SK-N-SH (cell line): ENCODE measurements at regions not wholly inside any gene's neighbourhood (a gene's known extent, or its start where the extent isn't known, plus 50 kb on each side); places are given as distances from the start of the nearest gene placed in this dataset.
"Not testable (repeated sequence)": the region's sequence is repeated elsewhere in the genome, so short reads cannot be mapped to it uniquely, and the experiment has no call there.

ENCODE experiments used
- CTCF ChIA-PET: fragments of 300-600, 350-600 bp; formaldehyde crosslinking; extraction: SDS; loops from one replicate; lab custom pipeline; 2021; lab: Yijun Ruan, JAX
- POLR2A ChIA-PET: fragments of 350-600 bp; sonication (Branson Sonifier 250); formaldehyde crosslinking; extraction: SDS; loops from one replicate; lab custom pipeline; 2020; ENCODE audit warnings: antibody characterized with exemption, inconsistent platforms; lab: Yijun Ruan, JAX
- DNase-seq: peaks from one replicate; pipeline ENCODE4 v3.0.0; 2012
- H2AFZ ChIP-seq: fragments of 200-600 bp; sonication (generic); 2 replicates; pipeline ENCODE4 v1.8.1; 2016; ENCODE audit warnings: antibody characterized with exemption, mild to moderate bottlenecking, low read depth
- H3F3A ChIP-seq: fragments of 200-600 bp; sonication (generic); replicated peaks from 2 replicates; pipeline ENCODE3; 2016; ENCODE audit warnings: antibody characterized with exemption, mild to moderate bottlenecking; ENCODE audit not compliant: insufficient read depth
- H3K27ac ChIP-seq, 2 experiments: fragments of 200-500 bp in 1 of 2; fragments of 200-600 bp in 1 of 2; sonication (Bioruptor generic) in 1 of 2; sonication (generic), shearing (Covaris generic) in 1 of 2; 2 replicates each; pipeline versions ENCODE4 v1.5.1 to v1.6.1; 2014 to 2016; ENCODE audit warnings: low read depth in 2 of 2, inconsistent platforms in 1 of 2, low read length in 1 of 2, mild to moderate bottlenecking in 1 of 2, mixed read lengths in 1 of 2
- H3K27me3 ChIP-seq: fragments of 200-600 bp; sonication (generic), shearing (Covaris generic); 2 replicates; pipeline ENCODE4 v1.6.1; 2016; ENCODE audit warnings: mixed run types; ENCODE audit not compliant: insufficient read depth
- H3K36me3 ChIP-seq, 2 experiments: fragments of 200-500 bp in 1 of 2; fragments of 200-600 bp in 1 of 2; sonication (Bioruptor generic) in 1 of 2; sonication (generic) in 1 of 2; replicated peaks in 1 of 2; 2 replicates each; pipeline versions ENCODE3 to v1.5.1; 2014 to 2016; ENCODE audit warnings: low read length in 1 of 2, mild to moderate bottlenecking in 1 of 2; ENCODE audit not compliant: insufficient read depth in 2 of 2, control insufficient read depth in 1 of 2
- H3K4me1 ChIP-seq, 2 experiments: fragments of 200-500 bp in 1 of 2; fragments of 200-600 bp in 1 of 2; sonication (Bioruptor generic) in 1 of 2; sonication (generic), shearing (Covaris generic) in 1 of 2; 2 replicates each; pipeline versions ENCODE4 v1.5.1 to v1.6.1; 2014 to 2016; ENCODE audit warnings: low read depth in 1 of 2, low read length in 1 of 2, mixed run types in 1 of 2; ENCODE audit not compliant: insufficient read depth in 2 of 2, control insufficient read depth in 1 of 2
- H3K4me2 ChIP-seq: fragments of 200-600 bp; sonication (generic), shearing (Covaris generic); 2 replicates; pipeline ENCODE4 v1.6.1; 2017; ENCODE audit warnings: mixed run types
- H3K4me3 ChIP-seq, 2 experiments: fragments of 200-500 bp in 1 of 2; fragments of 200-600 bp in 1 of 2; sonication (Bioruptor generic) in 1 of 2; sonication (generic), shearing (Covaris generic) in 1 of 2; 2 replicates each; pipeline versions ENCODE4 v1.5.1 to v1.8.1; 2014 to 2016; ENCODE audit warnings: low read depth in 2 of 2, inconsistent platforms in 1 of 2, low read length in 1 of 2, mild to moderate bottlenecking in 1 of 2, mixed read lengths in 1 of 2, moderate library complexity in 1 of 2
- H3K79me2 ChIP-seq: fragments of 200-600 bp; sonication (generic); 2 replicates; pipeline ENCODE4 v1.8.1; 2017; ENCODE audit warnings: mild to moderate bottlenecking; ENCODE audit not compliant: insufficient read depth
- H3K9ac ChIP-seq: fragments of 200-600 bp; sonication (generic); 2 replicates; pipeline ENCODE4 v1.6.1; 2017; ENCODE audit warnings: mixed run types
- H3K9me2 ChIP-seq: fragments of 200-600 bp; sonication (generic); 2 replicates; pipeline ENCODE4 v1.6.1; 2017; ENCODE audit warnings: mixed run types
- H3K9me3 ChIP-seq: fragments of 200-600 bp; sonication (generic); 2 replicates; pipeline ENCODE4 v1.6.1; 2017; ENCODE audit warnings: mixed run types, mild to moderate bottlenecking, moderate library complexity
- H4K20me1 ChIP-seq: fragments of 200-600 bp; sonication (generic); 2 replicates; pipeline ENCODE4 v1.6.1; 2017; ENCODE audit warnings: mild to moderate bottlenecking, mixed run types; ENCODE audit not compliant: insufficient read depth
- ELF1 ChIP-seq: IDR thresholded peaks from 2 replicates; pipeline ENCODE4 v1.4.0; 2012
- EZH2phosphoT487 ChIP-seq: fragments of 200-600 bp; sonication (generic); IDR thresholded peaks from 2 replicates; pipeline ENCODE4 v1.6.1; 2017; ENCODE audit warnings: low read depth, mixed run types, mild to moderate bottlenecking, antibody characterized with exemption, moderate library complexity, borderline replicate concordance
- FOSL2 ChIP-seq: IDR thresholded peaks from 2 replicates; pipeline ENCODE4 v1.4.0; 2012; ENCODE audit warnings: low read depth, mild to moderate bottlenecking, moderate library complexity, borderline replicate concordance
- FOXJ3 ChIP-seq: sonication (generic); formaldehyde crosslinking; IDR thresholded peaks from 2 replicates; pipeline ENCODE4 v1.5.1; 2020; ENCODE audit warnings: mild to moderate bottlenecking, missing genetic modification reagents
- FOXM1 ChIP-seq: IDR thresholded peaks from 2 replicates; pipeline ENCODE4 v1.4.0; 2012; ENCODE audit warnings: low read depth, mild to moderate bottlenecking
- GABPA ChIP-seq: IDR thresholded peaks from 2 replicates; pipeline ENCODE4 v1.4.0; 2012; ENCODE audit warnings: low read depth, mild to moderate bottlenecking
- MEF2A ChIP-seq: IDR thresholded peaks from 2 replicates; pipeline ENCODE4 v1.4.0; 2012; ENCODE audit warnings: low read depth, borderline replicate concordance
- NFIC ChIP-seq: IDR thresholded peaks from 2 replicates; pipeline ENCODE4 v1.4.0; 2012; ENCODE audit warnings: borderline replicate concordance
- NRF1 ChIP-seq: IDR thresholded peaks from 2 replicates; pipeline ENCODE4 v1.6.1; 2012; ENCODE audit warnings: low read depth, mild to moderate bottlenecking, low read length
- POLR2AphosphoS5 ChIP-seq: IDR thresholded peaks from 2 replicates; pipeline ENCODE4 v1.6.1; 2012; ENCODE audit warnings: low read depth, low read length
- RAD21 ChIP-seq: IDR thresholded peaks from 2 replicates; pipeline ENCODE4 v1.6.1; 2012; ENCODE audit warnings: mild to moderate bottlenecking, low read length
- RFX5 ChIP-seq: IDR thresholded peaks from 2 replicates; pipeline ENCODE4 v1.6.1; 2012; ENCODE audit warnings: mild to moderate bottlenecking, improper control_type of control experiment, low read length
- TEAD4 ChIP-seq: IDR thresholded peaks from 2 replicates; pipeline ENCODE4 v1.4.0; 2012; ENCODE audit warnings: mild to moderate bottlenecking, borderline replicate concordance; ENCODE audit not compliant: insufficient read depth
- USF2 ChIP-seq: fragments of 150-350 bp; IDR thresholded peaks from 2 replicates; pipeline ENCODE4 v1.6.1; 2017; ENCODE audit warnings: antibody characterized with exemption, low read length, low read depth, borderline replicate concordance
- WGBS: methylation state at CpG from one replicate; pipeline ENCODE4 v1.1.6; 2017; ENCODE audit warnings: low lambda C conversion rate; 5-methylcytosine and 5-hydroxymethylcytosine counted together
- TF ChIP-seq, protein P1 (sequence below): IDR thresholded peaks from 2 replicates; pipeline ENCODE4 v1.4.0; 2012; ENCODE audit warnings: low read depth, borderline replicate concordance
- TF ChIP-seq, protein P2 (sequence below): IDR thresholded peaks from 2 replicates; pipeline ENCODE4; 2012

DNA sequence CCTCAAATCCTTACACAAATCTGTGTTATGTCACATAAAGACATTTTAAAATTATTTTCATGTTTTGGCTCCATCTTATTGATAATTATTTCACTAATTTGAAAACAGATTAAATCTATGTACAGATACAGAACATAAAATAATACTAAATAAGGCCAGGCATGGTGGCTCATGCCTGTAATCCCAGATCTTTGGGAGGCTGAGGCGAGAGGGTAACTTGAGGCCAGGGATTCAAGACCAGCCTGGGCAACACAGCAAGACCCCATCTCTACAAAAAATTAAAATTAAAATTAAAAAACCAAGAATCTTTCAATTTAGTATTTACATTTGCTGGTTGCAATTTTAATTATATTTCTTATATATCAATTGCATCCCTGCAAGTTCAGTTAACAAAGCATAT is 246.4 kb upstream of the MKLN1 start:
- ChIA-PET POLR2A (no interaction called here), CTCF (no interaction called here)
- no peak overlapping the region for H2AFZ ChIP-seq
- H4K20me1 ChIP-seq, result peaks cover 11% of the 10 kb centered on the region; the same call in 1 of the 2 replicates
- H3K27me3 ChIP-seq, result no peaks in the 10 kb centered on the region
- no peaks in the 10 kb centered on the region for H3K9me3 ChIP-seq
- WGBS, result 89% methylated on average over 1 of the region's 1 CpG
- TF ChIP-seq RFX5, result no peak
- no peak overlapping the region for H3K4me3 ChIP-seq
- H3K4me1 ChIP-seq, result peaks cover 3 to 15% of the 10 kb centered on the region in 2 experiments
- peaks cover 18% of the 10 kb centered on the region for H3F3A ChIP-seq
- no peak overlapping the region for H3K9ac ChIP-seq
- DNase-seq, result no peak
- no peaks in the 10 kb centered on the region for H3K9me2 ChIP-seq
- peaks cover 4 to 15% of the 10 kb centered on the region in 2 experiments for H3K36me3 ChIP-seq
- H3K27ac ChIP-seq, result no peak overlapping the region
- H3K79me2 ChIP-seq, result peaks cover 85% of the 10 kb centered on the region
- no peak overlapping the region for H3K4me2 ChIP-seq

- DNase-seq, result no peak
- H3K4me2 ChIP-seq, result no peak overlapping the region
- CTCF ChIA-PET, result no interaction called here
- peaks cover 11% of the 10 kb centered on the region; the same call in 1 of the 2 replicates for H4K20me1 ChIP-seq
- H2AFZ ChIP-seq, result no peak overlapping the region
- POLR2A ChIA-PET, result no interaction called here
- H3K9me2 ChIP-seq, result no peaks in the 10 kb centered on the region
- no peaks in the 10 kb centered on the region for H3K27me3 ChIP-seq
- TF ChIP-seq ELF1, result no peak
- no peak for TF ChIP-seq RFX5
- no peak for TF ChIP-seq MEF2A
- TF ChIP-seq RAD21, result no peak
- no peak for TF ChIP-seq TEAD4
- TF ChIP-seq GABPA, result no peak
- TF ChIP-seq USF2, result no peak
- TF ChIP-seq POLR2AphosphoS5, result no peak
- TF ChIP-seq, protein P1, sequence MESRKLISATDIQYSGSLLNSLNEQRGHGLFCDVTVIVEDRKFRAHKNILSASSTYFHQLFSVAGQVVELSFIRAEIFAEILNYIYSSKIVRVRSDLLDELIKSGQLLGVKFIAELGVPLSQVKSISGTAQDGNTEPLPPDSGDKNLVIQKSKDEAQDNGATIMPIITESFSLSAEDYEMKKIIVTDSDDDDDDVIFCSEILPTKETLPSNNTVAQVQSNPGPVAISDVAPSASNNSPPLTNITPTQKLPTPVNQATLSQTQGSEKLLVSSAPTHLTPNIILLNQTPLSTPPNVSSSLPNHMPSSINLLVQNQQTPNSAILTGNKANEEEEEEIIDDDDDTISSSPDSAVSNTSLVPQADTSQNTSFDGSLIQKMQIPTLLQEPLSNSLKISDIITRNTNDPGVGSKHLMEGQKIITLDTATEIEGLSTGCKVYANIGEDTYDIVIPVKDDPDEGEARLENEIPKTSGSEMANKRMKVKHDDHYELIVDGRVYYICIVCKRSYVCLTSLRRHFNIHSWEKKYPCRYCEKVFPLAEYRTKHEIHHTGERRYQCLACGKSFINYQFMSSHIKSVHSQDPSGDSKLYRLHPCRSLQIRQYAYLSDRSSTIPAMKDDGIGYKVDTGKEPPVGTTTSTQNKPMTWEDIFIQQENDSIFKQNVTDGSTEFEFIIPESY, result no peak
- TF ChIP-seq FOXJ3 (CRISPR knock-in tag), result no peak
- TF ChIP-seq EZH2phosphoT487, result no peak
- TF ChIP-seq, protein P2, sequence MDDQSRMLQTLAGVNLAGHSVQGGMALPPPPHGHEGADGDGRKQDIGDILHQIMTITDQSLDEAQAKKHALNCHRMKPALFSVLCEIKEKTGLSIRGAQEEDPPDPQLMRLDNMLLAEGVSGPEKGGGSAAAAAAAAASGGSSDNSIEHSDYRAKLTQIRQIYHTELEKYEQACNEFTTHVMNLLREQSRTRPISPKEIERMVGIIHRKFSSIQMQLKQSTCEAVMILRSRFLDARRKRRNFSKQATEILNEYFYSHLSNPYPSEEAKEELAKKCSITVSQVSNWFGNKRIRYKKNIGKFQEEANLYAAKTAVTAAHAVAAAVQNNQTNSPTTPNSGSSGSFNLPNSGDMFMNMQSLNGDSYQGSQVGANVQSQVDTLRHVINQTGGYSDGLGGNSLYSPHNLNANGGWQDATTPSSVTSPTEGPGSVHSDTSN, result no peak
- no peak for TF ChIP-seq FOSL2
- TF ChIP-seq NRF1, result no peak
- no peak for TF ChIP-seq FOXM1
- no peak for TF ChIP-seq NFIC
- H3K9ac ChIP-seq, result no peak overlapping the region
- no peaks in the 10 kb centered on the region for H3F3A ChIP-seq
- H3K4me3 ChIP-seq, result no peak overlapping the region
- no peak overlapping the region for H3K27ac ChIP-seq
- no peaks in the 10 kb centered on the region for H3K4me1 ChIP-seq
- H3K9me3 ChIP-seq, result no peaks in the 10 kb centered on the region
- peaks cover 83% of the 10 kb centered on the region for H3K79me2 ChIP-seq
- peaks cover 4 to 24% of the 10 kb centered on the region in 2 experiments for H3K36me3 ChIP-seq
- 97% methylated on average over 1 of the region's 1 CpG for WGBS
Observed at GRCh38 chr7:131083781-131084180, 243.9 kb upstream of the MKLN1 start.

- H3K4me2 ChIP-seq, DNase-seq, H3K4me3 ChIP-seq, H3K9ac ChIP-seq, H3K4me1 ChIP-seq, H3K27me3 ChIP-seq, H3K9me2 ChIP-seq, H3K27ac ChIP-seq, POLR2A ChIA-PET, H2AFZ ChIP-seq, CTCF ChIA-PET, H3K9me3 ChIP-seq, H3F3A ChIP-seq: not testable (repeated sequence)
- Histone ChIP-seq H4K20me1 (peaks cover 12% of the 10 kb centered on the region; the same call in 1 of the 2 replicates), H3K36me3 (peaks cover 4 to 22% of the 10 kb centered on the region in 2 experiments), H3K79me2 (peaks cover 80% of the 10 kb centered on the region)
- 96% methylated on average over 1 of the region's 1 CpG for WGBS
Observed at GRCh38 chr7:131084336-131084735, 243.3 kb upstream of the MKLN1 start.
